ENCODE measurements at regions not wholly inside any gene's neighbourhood (a gene's known extent, or its start where the extent isn't known, plus 50 kb on each side); places are given as distances from the start of the nearest gene placed in this dataset.
"Not testable (repeated sequence)": the region's sequence is repeated elsewhere in the genome, so short reads cannot be mapped to it uniquely, and the experiment has no call there.

- DNase-seq, result no peak
These were observed 182.2 kb upstream of the GNAI1 start for GRCh38 chr7:79952399-79952798.

GRCh38 chr7:79951415-79951814, 183.2 kb upstream of the GNAI1 start:
- DNase-seq, result no peak

- DNase-seq, result no peak
These were observed 184.9 kb upstream of the GNAI1 start for GRCh38 chr7:79949778-79950177.

GRCh38 chr7:79936281-79936983, 198.2 kb upstream of the GNAI1 start:
- DNase-seq, result no peak

GRCh38 chr7:79934727-79935126, 199.9 kb upstream of the GNAI1 start:
- no peak for DNase-seq

- no peak for DNase-seq
These were observed 201.5 kb upstream of the GNAI1 start for GRCh38 chr7:79933144-79933543.

- DNase-seq, result no peak
These were observed 204.0 kb upstream of the GNAI1 start for GRCh38 chr7:79930604-79931003.

GRCh38 chr7:79927116-79927515, 207.5 kb upstream of the GNAI1 start:
- no peak for DNase-seq

- no peak for DNase-seq
These were observed 210.7 kb upstream of the GNAI1 start for GRCh38 chr7:79923953-79924352.

- DNase-seq, result no peak
These were observed 211.7 kb upstream of the GNAI1 start for GRCh38 chr7:79922894-79923293.

- DNase-seq, result no peak
These were observed 212.7 kb upstream of the GNAI1 start for GRCh38 chr7:79921976-79922375.

- not testable (repeated sequence) for DNase-seq
These were observed 216.0 kb upstream of the GNAI1 start for GRCh38 chr7:79918632-79919031.

GRCh38 chr7:79915346-79915745, 219.3 kb upstream of the GNAI1 start:
- DNase-seq, result not testable (repeated sequence)

- no peak for DNase-seq
These were observed 222.4 kb upstream of the GNAI1 start for GRCh38 chr7:79912213-79912633.

GRCh38 chr7:79911420-79911819, 223.2 kb upstream of the GNAI1 start:
- no peak for DNase-seq

GRCh38 chr7:79909176-79909575, 225.5 kb upstream of the GNAI1 start:
- DNase-seq, result no peak

- no peak for DNase-seq
These were observed 237.5 kb upstream of the GNAI1 start for GRCh38 chr7:79897166-79897565.

GRCh38 chr7:79893991-79894390, 240.6 kb upstream of the GNAI1 start:
- no peak for DNase-seq

- DNase-seq, result no peak
These were observed 251.7 kb upstream of the GNAI1 start for GRCh38 chr7:79882922-79883321.

- no peak for DNase-seq
These were observed 254.3 kb upstream of the GNAI1 start for GRCh38 chr7:79880312-79880711.

GRCh38 chr7:79877874-79878465, 256.7 kb upstream of the GNAI1 start:
- DNase-seq, result no peak

- DNase-seq, result no peak
These were observed 257.8 kb upstream of the GNAI1 start for GRCh38 chr7:79876848-79877252.

- no peak for DNase-seq
These were observed 259.8 kb upstream of the GNAI1 start for GRCh38 chr7:79874797-79875196.

- DNase-seq, result no peak
These were observed 262.5 kb upstream of the GNAI1 start for GRCh38 chr7:79872176-79872575.

- DNase-seq, result no peak
These were observed 266.6 kb upstream of the GNAI1 start for GRCh38 chr7:79868010-79868409.

Data from CD4-positive, alpha-beta T cell treated with Interleukin-15 for 1 hour (primary cell).